ENCODE measurements at regions not wholly inside any gene's neighbourhood (a gene's known extent, or its start where the extent isn't known, plus 50 kb on each side); places are given as distances from the start of the nearest gene placed in this dataset.

GRCh38 chr2:16226381-16226780, 286.0 kb downstream of the MYCN start:
- DNase-seq (ENCODE audit: extremely low spot score) = no peak
- ChIA-PET CTCF (no interaction called here), POLR2A (no interaction called here)
- TF ChIP-seq CTCF (IDR thresholded peaks at IDR 0.05; ENCODE audit: control extremely low read depth, extremely low read depth, low read depth, missing control alignments) = no peak

GRCh38 chr2:16225545-16225944, 285.2 kb downstream of the MYCN start:
- CTCF ChIA-PET = no interaction called here
- POLR2A ChIA-PET = no interaction called here
- no peak for TF ChIP-seq CTCF (IDR thresholded peaks at IDR 0.05; ENCODE audit: control extremely low read depth, extremely low read depth, low read depth, missing control alignments)

GRCh38 chr2:16225071-16225470, 284.7 kb downstream of the MYCN start:
- no peak for DNase-seq (ENCODE audit: extremely low spot score)
- no peak for TF ChIP-seq CTCF (IDR thresholded peaks at IDR 0.05; ENCODE audit: control extremely low read depth, extremely low read depth, low read depth, missing control alignments)
- ChIA-PET CTCF (no interaction called here), POLR2A (no interaction called here)

More at GRCh38 chr2:16225545-16225944, 285.2 kb downstream of the MYCN start:
- no peak for DNase-seq (ENCODE audit: extremely low spot score)

GRCh38 chr2:16224298-16225045, 284.1 kb downstream of the MYCN start:
- CTCF ChIA-PET = no interaction called here
- POLR2A ChIA-PET = no interaction called here
- no peak for TF ChIP-seq CTCF (IDR thresholded peaks at IDR 0.05; ENCODE audit: control extremely low read depth, extremely low read depth, low read depth, missing control alignments)
- no peak for DNase-seq (ENCODE audit: extremely low spot score)

GRCh38 chr2:16223841-16224177, 283.5 kb downstream of the MYCN start:
- POLR2A ChIA-PET = no interaction called here
- DNase-seq (ENCODE audit: extremely low spot score) = no peak
- CTCF ChIA-PET = no interaction called here

GRCh38 chr2:16223161-16223840, 283.0 kb downstream of the MYCN start:
- ChIA-PET POLR2A (no interaction called here), CTCF (no interaction called here)
- no peak for DNase-seq (ENCODE audit: extremely low spot score)
- no peak for TF ChIP-seq CTCF (IDR thresholded peaks at IDR 0.05; ENCODE audit: control extremely low read depth, extremely low read depth, low read depth, missing control alignments)

More at GRCh38 chr2:16223841-16224177, 283.5 kb downstream of the MYCN start:
- no peak for TF ChIP-seq CTCF (IDR thresholded peaks at IDR 0.05; ENCODE audit: control extremely low read depth, extremely low read depth, low read depth, missing control alignments)

Data from GM10248 (cell line).